Ishikawa (cell line): ENCODE measurements at regions not wholly inside any gene's neighbourhood (a gene's known extent, or its start where the extent isn't known, plus 50 kb on each side); places are given as distances from the start of the nearest gene placed in this dataset.

Experiments used
- CEBPB ChIP-seq: IDR thresholded peaks from 2 replicates; pipeline ENCODE4 v1.6.1; 2012
- CREB1 ChIP-seq: IDR thresholded peaks from 2 replicates; pipeline ENCODE4 v1.6.1; 2012; ENCODE audit warnings: low read depth
- EGR1 ChIP-seq: IDR thresholded peaks from 2 replicates; pipeline ENCODE4 v1.6.1; 2012
- EP300 ChIP-seq: IDR thresholded peaks from 2 replicates; pipeline ENCODE4 v1.6.1; 2012; ENCODE audit warnings: borderline replicate concordance
- FOXM1 ChIP-seq: IDR thresholded peaks from 2 replicates; pipeline ENCODE4 v1.6.1; 2012; ENCODE audit warnings: low read depth, borderline replicate concordance
- MAX ChIP-seq: IDR thresholded peaks from 2 replicates; pipeline ENCODE4 v1.6.1; 2012
- NFIC ChIP-seq: IDR thresholded peaks from 2 replicates; pipeline ENCODE4 v1.6.1; 2012
- RAD21 ChIP-seq: IDR thresholded peaks from 2 replicates; pipeline ENCODE4 v1.6.1; 2012; ENCODE audit warnings: low read depth
- REST ChIP-seq: IDR thresholded peaks from 2 replicates; pipeline ENCODE4 v1.6.1; 2012; ENCODE audit warnings: low read depth, mild to moderate bottlenecking
- TAF1 ChIP-seq: IDR thresholded peaks from 2 replicates; pipeline ENCODE4 v1.6.1; 2012; ENCODE audit warnings: low read depth, mild to moderate bottlenecking
- TCF12 ChIP-seq: IDR thresholded peaks from 2 replicates; pipeline ENCODE4 v1.6.1; 2012; ENCODE audit warnings: low read depth
- TEAD4 ChIP-seq: IDR thresholded peaks from 2 replicates; pipeline ENCODE4 v1.6.1; 2012
- USF1 ChIP-seq: IDR thresholded peaks from 2 replicates; pipeline ENCODE4 v1.6.1; 2012
- YY1 ChIP-seq: IDR thresholded peaks from 2 replicates; pipeline ENCODE4 v1.6.1; 2012; ENCODE audit warnings: low read depth
- ZBTB7A ChIP-seq: IDR thresholded peaks from 2 replicates; pipeline ENCODE4 v1.6.1; 2012; ENCODE audit warnings: low read depth

GRCh38 chr6:119510246-119510645, 160.7 kb upstream of the MAN1A1 start:
- no peak for TF ChIP-seq REST
- TF ChIP-seq FOXM1: no peak
- TF ChIP-seq YY1: no peak
- no peak for TF ChIP-seq EGR1
- TF ChIP-seq MAX: no peak
- no peak for TF ChIP-seq TAF1
- no peak for TF ChIP-seq RAD21
- no peak for TF ChIP-seq CREB1
- no peak for TF ChIP-seq TCF12
- no peak for TF ChIP-seq ZBTB7A
- TF ChIP-seq TEAD4: no peak
- TF ChIP-seq CEBPB: no peak
- no peak for TF ChIP-seq USF1
- TF ChIP-seq NFIC: no peak
- TF ChIP-seq EP300: no peak

GRCh38 chr6:119506631-119507174, 157.1 kb upstream of the MAN1A1 start:
- TF ChIP-seq MAX: no peak
- TF ChIP-seq YY1: no peak

GRCh38 chr6:119501798-119502483, 152.4 kb upstream of the MAN1A1 start:
- TF ChIP-seq EP300 (no peak), USF1 (no peak)

GRCh38 chr6:119499797-119500196, 150.2 kb upstream of the MAN1A1 start:
- TF ChIP-seq RAD21 (no peak), EGR1 (no peak), CREB1 (no peak), ZBTB7A (no peak), FOXM1 (no peak), REST (no peak), YY1 (no peak), TCF12 (no peak), TEAD4 (no peak), NFIC (no peak), CEBPB (no peak), MAX (no peak), USF1 (no peak)

- TF ChIP-seq EGR1 (no peak), YY1 (no peak), CREB1 (no peak)
Measured at GRCh38 chr6:119497988-119498727, 148.6 kb upstream of the MAN1A1 start.
